Subcutaneous abdominal adipose tissue (tissue), 5 donors: ENCODE measurements at regions not wholly inside any gene's neighbourhood (a gene's known extent, or its start where the extent isn't known, plus 50 kb on each side); places are given as distances from the start of the nearest gene placed in this dataset.
"Not testable (repeated sequence)": the region's sequence is repeated elsewhere in the genome, so short reads cannot be mapped to it uniquely, and the experiment has no call there.

Experiments
- H3K27ac ChIP-seq: one replicate; pipeline ENCODE4 v1.7.0; 2013; ENCODE audit warnings: low read depth, mild to moderate bottlenecking, inconsistent platforms, low read length, moderate library complexity
- H3K27me3 ChIP-seq, 5 donors: one replicate each; pipeline ENCODE4 v1.7.0; 2013; ENCODE audit warnings: low read length in 5 of 5, inconsistent platforms in 1 of 5; ENCODE audit not compliant: control insufficient read depth in 5 of 5, insufficient read depth in 4 of 5
- H3K36me3 ChIP-seq, 5 donors: one replicate each; pipeline ENCODE4 v1.7.0; 2013; ENCODE audit warnings: low read length in 5 of 5; ENCODE audit not compliant: control insufficient read depth in 5 of 5, insufficient read depth in 5 of 5
- H3K4me1 ChIP-seq, 5 donors: one replicate each; pipeline ENCODE4 v1.7.0; 2013; ENCODE audit warnings: low read length in 5 of 5, mild to moderate bottlenecking in 3 of 5, moderate library complexity in 1 of 5; ENCODE audit not compliant: control insufficient read depth in 5 of 5, insufficient read depth in 5 of 5
- H3K4me3 ChIP-seq, 5 donors: one replicate each; pipeline ENCODE4 v1.7.0; 2013; ENCODE audit warnings: low read length in 5 of 5, low read depth in 1 of 5
- H3K9ac ChIP-seq, 5 donors: one replicate each; pipeline ENCODE4 v1.7.0; 2013; ENCODE audit warnings: low read length in 5 of 5, mild to moderate bottlenecking in 4 of 5, moderate library complexity in 3 of 5
- H3K9me3 ChIP-seq, 5 donors: one replicate each; pipeline ENCODE4 v1.7.0; 2013; ENCODE audit warnings: low read length in 5 of 5; ENCODE audit not compliant: control insufficient read depth in 5 of 5
- donor health status: healthy.
- donor health status: healthy.
- donor health status: healthy.
- donor health status: healthy.
- donor health status: healthy.

DNA sequence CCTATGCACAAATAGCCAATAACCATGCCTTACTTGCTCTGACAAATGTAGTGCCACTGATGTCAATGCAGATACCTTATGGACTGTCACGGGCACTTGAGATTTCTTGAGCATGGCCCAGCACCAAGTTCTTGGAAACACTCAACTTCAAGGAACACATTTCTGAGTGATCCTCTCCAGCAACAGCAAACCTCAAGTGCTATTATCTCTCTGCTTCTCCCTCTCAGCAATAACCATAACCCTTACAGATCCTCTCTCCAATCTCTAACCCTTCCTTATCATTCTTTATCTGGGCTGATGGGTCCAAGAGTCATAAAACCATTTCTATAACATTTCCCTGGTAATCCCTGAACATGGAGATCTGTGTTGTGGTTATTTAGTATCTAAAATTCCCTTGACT lies 266.9 kb upstream of the STXBP5 start:
- no peak overlapping the region for H3K27ac ChIP-seq
- no peak overlapping the region for H3K9ac ChIP-seq
- H3K36me3 ChIP-seq = no peaks in the 10 kb centered on the region
- H3K9me3 ChIP-seq = no peaks in the 10 kb centered on the region
- no peaks in the 10 kb centered on the region for H3K27me3 ChIP-seq
- no peaks in the 10 kb centered on the region for H3K4me1 ChIP-seq
- no peak overlapping the region for H3K4me3 ChIP-seq

DNA sequence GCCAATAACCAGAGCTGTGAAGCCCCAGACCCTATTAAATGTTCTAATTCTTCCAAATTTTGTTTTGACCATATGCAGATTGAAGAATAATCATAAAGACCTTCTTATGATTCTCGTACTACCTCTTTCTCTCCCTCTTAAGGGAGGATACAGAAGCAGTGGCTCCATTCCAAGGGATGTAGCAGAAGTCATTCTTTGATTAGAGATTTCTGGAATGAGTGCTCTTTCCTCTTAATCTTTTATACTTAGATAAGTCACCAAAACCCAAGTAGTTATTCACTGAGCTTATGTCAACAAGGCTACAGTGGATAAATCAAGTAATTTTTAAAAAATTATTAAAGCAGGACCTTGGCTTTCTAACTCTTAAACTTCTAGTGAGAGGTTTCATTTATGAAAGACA lies 266.0 kb upstream of the STXBP5 start:
- Histone ChIP-seq H3K27me3 (no peaks in the 10 kb centered on the region), H3K9ac (no peak overlapping the region), H3K4me3 (no peak overlapping the region), H3K4me1 (no peaks in the 10 kb centered on the region), H3K36me3 (no peaks in the 10 kb centered on the region), H3K9me3 (peaks cover 0 to 4% (median 0%) of the 10 kb centered on the region in 5 donors), H3K27ac (no peak overlapping the region)

- not testable (repeated sequence) for H3K4me1 ChIP-seq, H3K27me3 ChIP-seq, H3K27ac ChIP-seq, H3K9ac ChIP-seq, H3K4me3 ChIP-seq, H3K9me3 ChIP-seq, H3K36me3 ChIP-seq
Observed at GRCh38 chr6:146939456-146939855, 264.8 kb upstream of the STXBP5 start.

- no peaks in the 10 kb centered on the region for H3K27me3 ChIP-seq
- H3K36me3 ChIP-seq = no peaks in the 10 kb centered on the region
- H3K4me1 ChIP-seq = no peaks in the 10 kb centered on the region
- H3K9ac ChIP-seq = no peak overlapping the region
- peaks cover 0 to 4% (median 0%) of the 10 kb centered on the region in 5 donors for H3K9me3 ChIP-seq
- no peak overlapping the region for H3K27ac ChIP-seq
- no peak overlapping the region for H3K4me3 ChIP-seq
Observed at GRCh38 chr6:146943664-146944063, 260.6 kb upstream of the STXBP5 start.

- no peak overlapping the region for H3K27ac ChIP-seq
Observed at GRCh38 chr6:146944077-146944476, 260.1 kb upstream of the STXBP5 start.

DNA sequence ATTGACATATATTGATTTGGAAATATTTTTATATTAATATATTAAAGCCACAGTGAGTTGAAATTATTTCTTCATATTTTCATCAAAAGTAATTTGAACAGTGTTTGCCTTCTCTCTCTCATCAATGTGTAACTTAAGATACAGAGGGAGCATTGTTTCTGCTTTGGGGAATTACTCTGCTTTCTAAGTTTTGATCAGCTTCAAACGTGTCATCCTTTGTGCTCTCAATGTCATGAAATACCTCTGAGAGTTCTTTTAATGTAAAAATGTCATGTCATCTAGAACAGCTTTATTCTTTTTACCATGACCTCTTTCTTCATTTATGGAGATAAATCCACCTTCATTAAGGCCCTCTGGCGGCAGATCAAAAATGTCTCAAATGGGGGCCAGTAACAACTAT lies 259.4 kb upstream of the STXBP5 start:
- Histone ChIP-seq H3K9me3 (peaks cover 0 to 4% (median 0%) of the 10 kb centered on the region in 5 donors), H3K27me3 (no peaks in the 10 kb centered on the region), H3K27ac (no peak overlapping the region), H3K4me3 (no peak overlapping the region), H3K9ac (no peak overlapping the region), H3K36me3 (no peaks in the 10 kb centered on the region), H3K4me1 (no peaks in the 10 kb centered on the region)

More at GRCh38 chr6:146944077-146944476, 260.1 kb upstream of the STXBP5 start:
- Histone ChIP-seq H3K27me3 (no peaks in the 10 kb centered on the region), H3K4me3 (no peak overlapping the region), H3K9ac (no peak overlapping the region), H3K36me3 (no peaks in the 10 kb centered on the region), H3K9me3 (peaks cover 0 to 4% (median 0%) of the 10 kb centered on the region in 5 donors), H3K4me1 (no peaks in the 10 kb centered on the region)

- H3K27me3 ChIP-seq = no peaks in the 10 kb centered on the region
- peaks cover 0 to 4% (median 0%) of the 10 kb centered on the region in 5 donors for H3K9me3 ChIP-seq
- H3K9ac ChIP-seq = no peak overlapping the region
- peaks cover 0 to 4% (median 0%) of the 10 kb centered on the region in 5 donors for H3K4me1 ChIP-seq
- no peak overlapping the region for H3K4me3 ChIP-seq
- H3K27ac ChIP-seq = no peak overlapping the region
- no peaks in the 10 kb centered on the region for H3K36me3 ChIP-seq
Observed at GRCh38 chr6:146946559-146946958, 257.7 kb upstream of the STXBP5 start.

DNA sequence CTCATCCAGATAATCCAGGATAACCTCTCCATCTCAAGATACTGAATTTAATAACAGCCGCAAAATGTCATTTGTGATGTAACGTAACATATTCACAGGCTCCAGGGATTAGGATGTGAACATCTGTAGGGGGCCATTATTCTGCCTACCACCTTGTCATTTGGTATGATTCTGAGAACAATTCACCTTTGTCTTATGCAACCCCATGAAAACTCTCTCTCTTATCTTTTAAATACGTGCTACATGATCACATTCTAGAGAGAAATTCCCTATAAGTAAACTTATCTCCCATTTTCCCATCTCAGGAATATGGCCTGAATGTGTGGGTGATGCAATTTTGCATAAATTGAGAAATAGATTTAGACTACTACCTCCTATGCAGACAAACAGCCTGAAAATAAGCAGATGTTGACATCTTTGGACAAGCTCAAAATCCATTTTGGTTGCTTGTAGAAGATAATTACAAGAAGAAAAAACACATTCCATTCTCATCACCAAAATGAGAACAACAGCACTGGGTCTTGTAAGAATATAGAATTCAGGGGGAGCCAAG lies 255.4 kb upstream of the STXBP5 start:
- Histone ChIP-seq H3K4me1 (peaks cover 0 to 4% (median 0%) of the 10 kb centered on the region in 5 donors), H3K4me3 (no peak overlapping the region), H3K9me3 (no peaks in the 10 kb centered on the region), H3K27ac (no peak overlapping the region), H3K36me3 (no peaks in the 10 kb centered on the region), H3K27me3 (no peaks in the 10 kb centered on the region), H3K9ac (no peak overlapping the region)

DNA sequence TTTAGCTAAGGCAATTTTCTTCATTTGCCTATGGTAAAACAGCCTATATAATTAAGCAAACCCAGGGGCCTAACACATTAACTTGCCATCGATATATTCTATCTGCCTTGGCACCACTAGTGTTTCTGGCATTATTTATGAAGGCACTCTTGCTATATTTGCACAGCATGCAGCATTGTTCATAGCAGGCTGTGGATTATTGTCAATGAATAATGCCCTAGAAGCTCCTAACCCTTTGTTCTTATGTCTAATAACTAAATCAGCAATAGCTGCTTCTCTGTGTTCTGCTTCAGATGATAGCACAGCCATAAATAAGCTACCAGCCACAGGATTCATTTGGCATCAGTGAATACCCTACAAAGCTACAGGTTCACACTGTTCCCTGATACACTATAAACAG lies 254.8 kb upstream of the STXBP5 start:
- Histone ChIP-seq H3K4me3 (no peak overlapping the region), H3K27ac (no peak overlapping the region), H3K27me3 (no peaks in the 10 kb centered on the region), H3K4me1 (peaks cover 0 to 4% (median 0%) of the 10 kb centered on the region in 5 donors), H3K9ac (no peak overlapping the region), H3K9me3 (no peaks in the 10 kb centered on the region), H3K36me3 (no peaks in the 10 kb centered on the region)

DNA sequence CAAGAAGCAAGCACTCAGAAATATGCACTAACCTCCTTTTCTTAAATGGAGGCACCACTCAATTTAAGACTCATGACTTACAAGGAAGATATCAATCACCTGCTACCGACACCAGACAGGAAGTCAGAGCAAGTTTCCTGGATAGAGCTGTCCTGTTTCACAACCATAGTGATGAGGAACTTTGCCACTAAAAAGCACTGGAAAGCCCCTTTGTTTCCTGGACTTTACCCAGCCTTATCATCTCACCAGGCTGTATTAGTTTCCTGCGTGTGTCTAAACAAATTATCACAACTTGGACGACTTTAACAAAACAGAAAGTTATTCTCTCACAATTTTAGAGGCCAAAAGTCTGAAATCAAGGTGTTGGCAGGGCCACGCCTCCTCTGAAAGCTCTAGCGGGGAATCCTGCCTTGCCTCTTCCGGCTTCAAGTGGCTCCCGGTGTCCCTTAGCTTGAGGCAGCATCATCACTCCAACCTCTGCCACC lies 253.8 kb upstream of the STXBP5 start:
- H3K4me3 ChIP-seq = no peak overlapping the region
- H3K27ac ChIP-seq = no peak overlapping the region
- no peaks in the 10 kb centered on the region for H3K9me3 ChIP-seq

More for the DNA sequence above, 253.8 kb upstream of the STXBP5 start:
- no peaks in the 10 kb centered on the region for H3K36me3 ChIP-seq
- no peaks in the 10 kb centered on the region for H3K27me3 ChIP-seq
- H3K4me1 ChIP-seq = peaks cover 0 to 4% (median 0%) of the 10 kb centered on the region in 5 donors
- H3K9ac ChIP-seq = no peak overlapping the region
